HFF-Myc (cell line): ENCODE measurements at regions not wholly inside any gene's neighbourhood (a gene's known extent, or its start where the extent isn't known, plus 50 kb on each side); places are given as distances from the start of the nearest gene placed in this dataset.
A peak's percentile ranks its signal among the peaks of the same experiment; 100 is the strongest.
"Not testable (repeated sequence)": the region's sequence is repeated elsewhere in the genome, so short reads cannot be mapped to it uniquely, and the experiment has no call there.

ENCODE experiments used
- DNase-seq: peaks from one replicate; pipeline ENCODE4 v3.0.0-alpha.2; 2011; ENCODE audit warnings: low read depth; ENCODE audit errors: extremely low read depth
- H3K4me3 ChIP-seq: replicated peaks from 2 replicates; pipeline ENCODE4 v1.5.1; 2011; ENCODE audit warnings: low read depth, mild to moderate bottlenecking, control low read depth, low read length
- CTCF ChIP-seq: IDR thresholded peaks from 2 replicates; pipeline ENCODE4 v1.5.1; 2012; ENCODE audit warnings: mild to moderate bottlenecking, low read depth, low read length, control low read depth; ENCODE audit errors: missing control alignments

GRCh38 chr2:131658769-131659131, 131.1 kb downstream of the CCDC74A start:
- no peak for DNase-seq
- no peak overlapping the region for H3K4me3 ChIP-seq
- no peak for TF ChIP-seq CTCF

GRCh38 chr2:131659168-131659572, 131.5 kb downstream of the CCDC74A start:
- TF ChIP-seq CTCF, result no peak
- DNase-seq, result no peak
- H3K4me3 ChIP-seq, result no peak overlapping the region

- H3K4me3 ChIP-seq, DNase-seq: not testable (repeated sequence)
Observed at GRCh38 chr2:131661101-131661782, 133.6 kb downstream of the CCDC74A start.

- not testable (repeated sequence) for H3K4me3 ChIP-seq, DNase-seq
Observed at GRCh38 chr2:131661884-131662535, 134.3 kb downstream of the CCDC74A start.

GRCh38 chr2:131663501-131663900, 135.8 kb downstream of the CCDC74A start:
- H3K4me3 ChIP-seq, DNase-seq: not testable (repeated sequence)

GRCh38 chr2:131665716-131666115, 138.0 kb downstream of the CCDC74A start:
- not testable (repeated sequence) for DNase-seq, H3K4me3 ChIP-seq

- not testable (repeated sequence) for H3K4me3 ChIP-seq
- DNase-seq, result peak; percentile 87
Observed at GRCh38 chr2:131668794-131669540, 141.3 kb downstream of the CCDC74A start.

- H3K4me3 ChIP-seq, DNase-seq: not testable (repeated sequence)
Observed at GRCh38 chr2:131671841-131672470, 144.3 kb downstream of the CCDC74A start.

GRCh38 chr2:131672471-131673399, 145.0 kb downstream of the CCDC74A start:
- H3K4me3 ChIP-seq, result peak overlapping the region; percentile 5; the same call in 1 of the 2 replicates
- DNase-seq, result not testable (repeated sequence)
- peak; percentile 56 for TF ChIP-seq CTCF
